GM18861 (cell line): ENCODE measurements at regions not wholly inside any gene's neighbourhood (a gene's known extent, or its start where the extent isn't known, plus 50 kb on each side); places are given as distances from the start of the nearest gene placed in this dataset.
A peak's percentile ranks its signal among the peaks of the same experiment; 100 is the strongest.
"Not testable (repeated sequence)": the region's sequence is repeated elsewhere in the genome, so short reads cannot be mapped to it uniquely, and the experiment has no call there.

Source experiments
- ATAC-seq: cut with Tn5 transposase; IDR thresholded peaks from one replicate; pipeline ENCODE4 v1.9.1; 2021; ENCODE audit not compliant: unreplicated experiment

DNA sequence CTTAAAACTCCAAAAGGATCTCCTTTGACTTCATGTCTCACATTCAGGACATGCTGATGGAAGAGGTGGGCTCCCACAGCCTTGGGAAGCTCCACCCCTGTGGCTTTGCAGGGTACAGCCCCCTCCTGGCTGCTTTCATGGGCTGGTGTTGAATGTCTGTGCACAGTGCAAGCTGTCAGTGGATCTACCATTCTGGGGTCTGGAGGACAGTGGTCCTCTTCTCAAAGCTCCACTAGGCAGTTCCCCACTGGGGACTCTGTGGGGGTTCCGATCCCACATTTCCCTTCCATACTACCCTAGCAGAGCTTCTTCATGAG lies 150.2 kb upstream of the FBXL17 start:
- ATAC-seq = not testable (repeated sequence)

DNA sequence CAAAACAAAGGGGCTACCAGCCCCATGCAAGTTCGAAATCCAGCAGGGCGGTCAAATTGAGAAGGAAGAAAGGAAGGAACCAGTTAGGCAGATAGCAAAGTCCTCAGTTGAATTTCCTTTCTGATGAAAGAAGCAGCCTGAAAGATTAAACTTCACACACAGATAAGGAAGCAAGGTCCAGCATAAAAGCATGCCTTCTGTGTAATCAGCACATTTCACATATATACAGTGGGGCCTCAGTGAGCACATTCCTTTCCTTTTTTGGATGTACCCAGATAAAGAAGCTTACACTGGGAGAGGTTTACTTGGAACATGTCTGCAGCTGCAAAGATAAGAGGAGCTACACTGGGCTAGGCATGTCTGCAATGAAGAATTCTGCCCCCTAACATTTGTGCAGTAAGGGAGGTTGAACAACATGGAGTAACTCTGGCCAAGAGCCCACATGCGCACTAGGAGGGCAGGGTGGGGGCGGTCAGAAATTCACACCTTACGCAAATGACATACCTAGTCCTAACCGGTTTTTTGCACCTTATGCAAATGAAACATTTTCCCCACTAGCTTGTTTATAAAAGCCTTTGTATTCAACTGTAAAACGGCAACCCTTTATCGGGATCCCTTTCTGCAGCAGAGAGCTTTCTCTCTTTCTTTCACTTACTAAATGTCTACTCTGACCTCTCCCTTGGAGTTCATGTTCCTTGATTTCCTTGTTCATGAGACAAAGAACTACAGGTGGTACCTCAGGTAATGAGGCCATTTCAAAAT lies 149.7 kb upstream of the FBXL17 start:
- ATAC-seq = no peak

DNA sequence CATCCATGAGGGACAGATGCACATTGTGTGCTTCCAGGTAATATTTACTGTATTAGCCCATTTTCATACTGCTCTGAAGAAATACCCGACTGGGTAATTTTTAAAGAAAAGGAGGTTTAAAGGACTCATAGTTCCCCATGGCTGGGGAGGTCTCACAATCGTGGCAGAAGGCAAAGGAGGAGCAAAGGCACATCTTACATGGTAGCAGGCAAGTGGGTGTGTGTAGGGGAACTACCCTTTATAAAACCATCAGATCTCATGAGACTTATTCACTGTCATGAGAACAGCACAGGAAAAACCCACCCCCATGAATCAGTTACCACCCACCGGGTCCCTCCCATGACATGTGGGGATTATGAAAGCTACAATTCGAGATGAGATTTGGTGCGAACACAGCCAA lies 148.8 kb upstream of the FBXL17 start:
- ATAC-seq = no peak

DNA sequence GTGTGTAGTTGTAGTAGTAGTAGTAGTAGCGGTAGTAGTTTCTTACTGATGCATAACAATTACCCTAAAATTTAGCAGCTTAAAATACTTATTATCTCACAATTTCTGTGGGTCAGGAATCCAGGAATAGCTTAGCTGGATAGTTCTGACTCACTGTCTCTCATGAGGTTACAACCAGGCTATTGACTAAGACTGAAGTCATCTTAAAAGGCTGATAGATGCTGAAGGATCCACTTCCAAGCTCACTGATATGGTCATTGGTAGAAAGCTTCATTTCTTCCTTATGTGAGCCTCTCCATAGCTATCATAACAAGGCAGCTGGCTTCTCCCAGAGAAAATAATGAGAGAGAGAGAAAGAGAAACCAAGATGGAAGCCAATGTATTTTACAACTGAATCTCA lies 147.5 kb upstream of the FBXL17 start:
- no peak for ATAC-seq

DNA sequence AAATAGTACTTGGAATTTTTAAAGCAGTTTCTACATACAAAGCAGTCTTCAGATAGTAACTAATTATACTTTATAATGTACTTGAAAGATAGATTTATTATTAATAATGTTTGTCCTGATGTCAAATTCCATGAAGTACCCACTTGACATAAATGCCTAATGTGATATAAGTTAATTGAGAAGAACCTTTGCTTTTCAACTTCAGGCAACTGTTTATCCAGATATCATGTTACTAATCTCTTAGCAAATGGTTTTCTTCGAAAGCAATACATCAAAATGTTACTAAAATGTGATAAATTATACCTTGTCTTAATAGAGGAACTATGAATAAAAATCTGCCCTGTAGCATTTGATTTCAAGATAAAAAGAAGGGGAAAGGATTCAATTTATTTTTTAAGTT lies 146.8 kb upstream of the FBXL17 start:
- ATAC-seq = no peak

DNA sequence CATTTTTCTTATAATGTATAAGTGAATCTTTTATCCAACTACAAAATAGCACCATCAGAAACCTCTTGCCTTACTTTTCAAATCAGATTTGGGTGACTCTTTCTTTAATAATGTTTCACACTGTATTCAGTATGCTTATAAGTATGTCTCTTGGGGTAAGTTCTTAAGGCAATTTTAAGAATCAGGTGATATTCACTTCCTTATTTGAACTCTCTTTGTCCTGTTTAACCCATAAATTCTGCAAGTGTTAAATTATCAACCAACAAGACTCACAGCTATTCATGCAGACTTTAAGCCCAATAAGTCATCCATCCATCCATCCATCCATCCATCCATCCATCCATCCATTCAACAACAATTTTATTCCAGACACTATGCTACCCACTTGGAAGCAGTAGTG lies 142.7 kb upstream of the FBXL17 start:
- no peak for ATAC-seq

DNA sequence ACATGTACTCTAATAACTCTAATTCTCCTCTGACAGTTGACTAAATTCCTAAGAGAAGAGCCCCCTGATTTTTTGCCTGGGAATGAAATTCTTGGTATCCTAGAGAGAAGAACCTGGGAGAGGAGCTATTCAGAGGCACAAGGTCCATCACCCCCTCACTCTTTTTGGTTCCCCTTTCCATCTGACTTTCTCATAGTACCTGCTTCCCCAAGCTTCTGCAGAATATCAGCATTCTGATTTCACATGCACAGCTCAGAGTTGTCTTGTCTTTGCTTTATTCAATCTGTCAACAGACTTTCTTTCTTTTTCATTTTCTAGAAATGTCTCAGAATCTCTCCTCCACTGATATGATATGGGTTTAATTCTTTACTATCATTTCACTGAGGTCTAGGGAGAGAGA lies 141.5 kb upstream of the FBXL17 start:
- ATAC-seq = no peak

DNA sequence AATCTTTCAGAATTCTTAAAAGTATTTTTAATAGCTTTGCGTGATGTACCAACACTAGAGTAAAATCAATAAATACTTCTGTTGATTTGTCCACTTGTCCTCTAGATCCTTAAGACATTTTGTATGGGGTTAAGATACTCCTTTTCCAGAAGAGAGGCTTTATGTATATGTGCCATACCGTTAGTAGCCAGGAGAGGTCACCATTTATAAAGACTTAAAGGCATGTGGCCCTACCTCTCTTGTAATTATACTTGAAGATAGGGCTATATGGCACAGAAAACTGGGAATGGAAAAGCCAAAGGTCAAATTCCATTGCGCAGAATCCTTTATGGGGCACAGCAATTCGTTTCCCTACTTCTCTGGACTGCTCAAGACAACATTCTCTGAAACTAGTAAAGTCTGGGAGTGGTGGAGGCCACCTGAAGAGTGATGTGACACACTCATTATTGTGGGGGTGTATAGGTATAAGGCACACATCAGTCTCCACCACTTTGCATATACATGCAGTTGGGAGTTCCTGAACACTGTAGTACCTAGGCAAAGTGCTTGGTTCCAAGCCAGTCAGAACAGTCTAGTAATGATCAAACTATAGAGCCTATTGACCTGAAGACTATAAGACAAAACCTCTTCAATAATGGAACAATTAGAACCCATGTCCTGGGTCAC lies 140.1 kb upstream of the FBXL17 start:
- ATAC-seq = peak; percentile 38

DNA sequence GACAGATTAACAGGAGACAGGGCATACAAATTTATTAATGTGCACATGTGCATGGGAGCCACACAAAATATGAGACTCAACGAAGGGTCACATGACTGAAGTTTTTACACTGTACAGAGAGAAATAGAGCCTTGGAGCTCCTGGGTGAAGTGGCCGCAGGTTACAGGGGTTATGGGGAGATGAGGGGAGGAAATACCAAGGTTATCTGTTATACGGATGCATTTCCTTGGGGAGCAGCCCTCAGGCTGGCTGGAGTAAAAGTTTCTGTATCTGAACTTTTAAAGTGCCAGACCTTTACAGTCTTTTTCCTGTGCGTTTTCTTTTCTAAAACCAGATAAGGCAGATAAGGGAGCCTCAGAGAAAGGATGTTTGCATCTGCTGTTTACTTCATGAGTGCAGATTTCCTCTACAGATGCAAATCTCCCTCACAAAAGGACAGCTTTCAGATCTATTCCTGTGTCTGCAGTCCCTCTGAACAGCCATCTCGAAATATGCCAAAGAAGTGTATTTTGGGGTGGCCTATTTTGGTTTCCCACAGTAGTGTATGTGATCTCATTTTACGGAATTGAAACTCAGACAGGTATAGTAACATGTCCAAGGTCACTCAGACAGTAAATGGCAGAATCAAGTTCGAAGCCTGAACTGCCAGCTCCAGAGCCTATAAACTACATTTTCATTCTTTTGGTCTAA lies 139.3 kb upstream of the FBXL17 start:
- peak; percentile 94 for ATAC-seq

DNA sequence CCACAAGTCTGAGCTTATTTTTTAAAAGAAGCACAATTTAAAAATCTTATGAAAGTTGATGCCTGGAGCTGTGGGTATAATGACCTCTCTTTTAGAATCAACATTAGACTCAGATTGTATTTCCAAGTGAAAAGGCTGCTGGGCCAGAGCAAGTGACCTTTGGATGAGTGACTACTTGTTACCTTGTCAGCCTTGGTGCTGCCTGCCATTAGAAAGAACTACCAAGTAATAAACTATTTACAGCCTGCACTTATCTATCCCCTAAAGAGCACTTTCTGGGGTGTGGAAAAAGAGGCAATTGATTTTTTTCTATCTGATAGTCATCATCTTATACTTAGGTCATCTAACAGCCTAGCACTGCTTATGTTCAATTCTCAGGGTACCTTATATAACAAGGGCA lies 134.9 kb upstream of the FBXL17 start:
- no peak for ATAC-seq

DNA sequence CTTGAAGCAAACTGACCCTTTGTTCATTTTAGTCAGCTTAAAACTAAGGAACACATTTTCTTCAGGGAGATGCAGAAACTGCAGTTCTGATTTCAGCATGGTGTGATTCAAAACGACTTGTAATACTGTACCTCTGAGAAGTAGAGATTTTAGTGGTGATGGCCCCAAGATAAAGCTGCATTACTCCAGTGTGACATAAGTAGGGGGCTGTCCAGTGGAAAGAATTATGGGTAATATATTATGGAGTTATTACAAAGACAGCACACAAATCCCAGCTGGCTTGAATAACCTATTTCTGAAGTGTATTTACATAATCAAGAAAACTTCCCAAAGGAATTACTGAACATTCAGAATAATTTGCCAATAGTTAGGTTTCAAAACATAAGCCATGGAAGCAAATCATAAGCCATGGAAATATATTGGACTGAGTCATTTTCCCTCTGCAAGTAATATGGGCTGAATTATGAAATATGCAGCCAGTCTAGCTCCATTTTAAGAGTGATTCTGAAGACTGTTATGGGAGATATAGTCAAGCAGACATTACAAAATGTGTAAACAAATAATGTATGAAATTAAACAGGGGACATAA lies 133.7 kb upstream of the FBXL17 start:
- no peak for ATAC-seq

DNA sequence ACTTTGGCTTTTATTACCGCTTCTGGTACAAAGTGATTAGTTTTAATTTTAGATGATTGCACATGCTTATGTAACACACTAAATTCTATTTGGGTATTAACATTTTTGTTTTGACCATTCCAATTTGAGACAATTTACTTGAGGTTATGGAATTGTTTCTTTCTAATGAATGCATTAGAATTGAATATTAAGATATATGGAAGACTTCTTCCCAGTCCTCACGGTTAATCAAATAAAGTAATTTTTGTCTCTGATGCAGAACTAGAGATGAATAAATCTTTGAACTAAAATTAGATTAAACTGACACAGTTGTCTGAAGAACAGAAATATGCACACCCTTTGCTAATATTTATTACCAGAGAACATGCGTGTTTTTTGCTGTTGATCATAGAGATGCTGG lies 127.1 kb upstream of the FBXL17 start:
- no peak for ATAC-seq

DNA sequence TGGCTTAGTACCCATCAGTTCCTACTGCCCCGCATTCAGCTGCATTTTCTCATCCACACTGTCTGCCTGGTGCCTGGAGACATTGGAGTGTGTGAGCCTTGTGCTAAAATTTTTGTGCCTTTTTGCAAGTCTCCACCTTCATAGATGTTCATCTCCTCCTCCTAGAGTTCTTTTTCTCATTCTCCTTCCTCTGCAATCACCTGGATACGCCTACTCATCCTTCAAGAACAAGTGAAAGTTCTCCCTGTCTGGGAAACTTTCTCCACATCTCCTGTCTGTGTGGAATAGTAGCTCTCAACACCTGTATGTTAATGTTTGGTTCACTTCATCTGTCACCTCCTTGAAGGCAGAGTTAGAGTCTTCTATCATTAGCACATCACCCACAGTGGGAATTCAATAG lies 125.7 kb upstream of the FBXL17 start:
- ATAC-seq = no peak

DNA sequence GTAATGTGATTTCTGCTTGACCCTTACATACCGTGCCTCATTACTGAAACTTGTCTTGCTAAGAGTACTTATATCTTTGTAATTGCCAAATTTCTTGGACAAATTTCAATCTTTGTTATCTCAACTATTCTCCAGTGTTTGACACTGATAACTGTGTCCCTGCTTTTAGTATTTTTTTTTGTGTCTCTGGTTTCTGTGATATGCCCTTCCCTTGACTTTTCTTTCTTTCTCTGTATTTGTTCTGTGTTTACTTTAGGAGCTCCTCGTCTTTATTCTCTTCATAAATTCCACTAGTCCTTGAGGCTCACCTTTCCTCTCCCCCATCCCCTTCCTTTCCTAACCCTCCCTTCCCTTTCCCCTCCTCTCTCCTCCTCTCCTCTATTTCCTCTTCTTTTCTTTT lies 123.7 kb upstream of the FBXL17 start:
- no peak for ATAC-seq

DNA sequence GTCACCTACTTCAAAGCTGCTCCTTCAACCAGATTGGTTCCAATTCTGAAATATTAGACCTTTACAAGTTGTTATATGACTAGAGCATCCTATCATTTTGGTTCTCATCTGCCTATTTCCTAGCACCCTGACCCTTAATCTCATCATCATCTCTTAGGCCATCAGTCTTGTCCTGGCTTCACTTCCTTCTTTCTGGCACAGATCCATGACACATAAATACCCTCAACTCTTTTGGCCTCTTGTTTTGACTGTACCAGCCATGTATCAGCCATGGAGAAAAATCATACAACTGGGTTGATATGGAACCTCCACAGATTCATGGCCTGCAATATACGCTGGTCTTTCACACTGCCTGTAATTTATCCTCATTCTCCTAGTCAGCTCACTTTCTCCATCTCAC lies 123.1 kb upstream of the FBXL17 start:
- ATAC-seq = no peak

DNA sequence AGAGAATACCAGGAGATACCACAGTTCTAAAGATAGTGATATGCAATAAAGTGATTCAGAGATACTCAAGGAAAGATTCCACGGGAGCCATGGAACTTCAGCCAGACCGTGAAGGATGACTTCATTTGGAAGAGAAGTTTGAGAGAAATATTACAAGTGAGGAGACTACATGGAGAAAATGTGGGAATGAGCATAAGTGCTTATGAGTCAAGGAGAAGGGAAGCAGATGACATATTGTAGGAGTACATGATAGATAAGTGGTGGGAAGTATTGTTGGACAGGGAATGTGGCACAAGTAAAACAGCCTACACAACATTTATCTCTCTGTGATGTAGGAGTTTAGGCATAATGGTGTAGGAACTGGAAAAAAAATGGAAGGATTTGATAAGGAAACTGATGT lies 122.1 kb upstream of the FBXL17 start:
- no peak for ATAC-seq

DNA sequence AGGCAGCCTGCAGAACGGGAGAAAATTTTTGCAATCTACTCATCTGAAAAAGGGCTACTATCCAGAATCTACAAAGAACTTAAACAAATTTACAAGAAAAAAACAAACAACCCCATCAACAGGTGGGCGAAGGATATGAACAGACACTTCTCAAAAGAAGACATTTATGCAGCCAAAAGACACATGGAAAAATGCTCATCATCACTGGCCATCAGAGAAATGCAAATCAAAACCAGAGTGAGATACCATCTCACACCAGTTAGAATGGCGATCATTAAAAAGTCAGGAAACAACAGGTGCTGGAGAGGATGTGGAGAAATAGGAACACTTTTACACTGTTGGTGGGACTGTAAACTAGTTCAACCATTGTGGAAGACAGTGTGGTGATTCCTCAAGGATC lies 113.7 kb upstream of the FBXL17 start:
- not testable (repeated sequence) for ATAC-seq

DNA sequence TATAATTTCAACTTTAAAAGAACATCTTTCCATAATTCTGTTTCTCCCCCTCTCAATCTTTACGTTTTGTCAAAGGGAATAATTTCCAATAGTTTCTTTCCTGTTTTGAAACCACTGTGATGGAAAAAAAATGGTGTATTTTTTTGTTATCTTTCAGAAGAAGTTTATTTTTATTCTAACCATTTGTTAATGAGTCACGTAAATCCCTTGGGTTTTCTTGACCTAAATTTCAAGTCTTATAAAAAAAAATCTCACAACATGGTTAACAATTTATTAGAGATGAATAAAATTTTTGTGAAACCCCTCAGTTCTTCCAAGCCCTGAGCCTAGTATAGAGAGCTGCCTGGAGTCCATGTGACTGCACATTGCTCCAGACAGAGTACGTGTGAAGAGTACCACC lies 106.1 kb upstream of the FBXL17 start:
- no peak for ATAC-seq

DNA sequence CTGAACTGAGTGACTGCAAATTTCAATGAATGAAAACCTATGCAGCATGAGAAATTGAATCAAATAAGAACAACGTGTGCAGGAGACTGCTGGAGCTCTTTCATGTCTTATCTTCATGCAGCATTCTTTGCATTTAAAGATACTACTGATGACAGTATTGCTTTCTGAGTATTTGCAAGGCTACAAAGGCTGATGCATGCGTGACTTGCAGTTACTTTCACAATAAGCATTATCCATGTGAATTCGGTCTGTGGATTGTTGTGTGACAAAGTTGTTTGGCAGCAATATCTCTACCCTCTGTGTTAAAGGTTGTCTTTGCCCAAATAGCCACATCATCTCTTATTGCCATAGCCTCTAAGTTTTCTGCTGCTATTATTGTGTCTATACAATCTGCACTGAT lies 102.1 kb upstream of the FBXL17 start:
- ATAC-seq = no peak

DNA sequence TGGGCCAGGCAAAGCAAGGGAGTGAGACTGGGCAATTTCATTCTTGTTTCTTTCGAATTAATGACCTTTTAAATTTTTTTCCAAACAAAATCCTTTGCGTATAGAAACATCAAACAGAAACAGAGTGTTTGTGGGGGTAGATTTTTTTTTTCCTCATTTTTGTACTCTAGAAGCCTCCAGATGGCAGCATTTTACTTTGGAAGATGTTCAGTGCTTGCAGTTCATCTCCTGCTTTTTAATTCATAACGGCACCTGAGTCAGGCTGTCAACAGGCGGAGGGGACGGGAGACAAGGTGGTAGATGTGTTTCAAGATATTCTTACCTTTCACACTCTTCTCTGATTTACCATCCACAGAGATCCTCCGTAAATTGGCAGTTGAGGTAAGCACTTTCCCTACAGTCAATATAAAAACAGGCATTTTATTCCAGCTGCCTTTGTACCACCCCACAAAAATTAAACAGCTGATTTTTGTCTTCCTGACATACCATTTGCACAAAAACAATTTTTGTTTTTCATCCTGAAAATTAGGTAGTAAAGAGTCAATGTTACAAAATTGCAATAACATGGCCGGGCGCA lies 99.5 kb upstream of the FBXL17 start:
- no peak for ATAC-seq

DNA sequence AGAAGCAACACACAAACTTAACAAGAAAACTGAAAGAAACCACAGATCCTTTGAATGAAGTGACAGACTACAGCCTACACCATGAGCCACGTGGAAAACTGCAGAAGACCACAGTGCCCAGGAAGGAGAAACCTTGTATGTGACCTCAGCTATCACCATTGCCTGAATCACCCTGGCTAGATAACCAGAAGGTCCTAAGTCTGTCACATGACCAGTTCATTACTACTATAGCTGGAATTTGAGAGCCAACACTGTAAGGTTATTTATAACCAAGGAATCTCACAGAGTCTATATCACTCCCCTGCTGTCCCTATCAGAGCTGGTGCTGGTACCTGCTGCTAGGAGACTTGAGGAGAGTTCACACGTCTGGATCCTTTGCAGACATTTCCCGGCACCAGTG lies 90.3 kb upstream of the FBXL17 start:
- ATAC-seq = no peak

DNA sequence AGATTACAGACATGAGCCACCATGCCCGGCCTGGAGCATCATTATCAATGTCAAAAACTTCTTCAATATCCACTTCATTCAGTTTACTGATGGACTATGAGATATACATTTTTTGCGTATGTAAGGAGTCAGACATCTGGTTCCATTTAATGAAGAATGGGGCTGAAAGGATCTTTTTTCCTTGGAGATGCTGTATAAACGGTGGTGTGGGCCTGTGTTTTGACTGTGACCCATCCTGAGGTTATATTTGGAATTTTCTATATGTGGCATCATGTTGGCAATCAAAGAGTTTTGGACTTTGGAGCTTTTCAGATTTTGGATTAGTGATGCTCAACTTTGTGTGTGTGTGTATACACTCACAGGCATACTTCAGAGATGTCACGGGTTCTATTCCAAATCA lies 85.7 kb upstream of the FBXL17 start:
- no peak for ATAC-seq
